HFFc6 (cell line): ENCODE measurements at regions not wholly inside any gene's neighbourhood (a gene's known extent, or its start where the extent isn't known, plus 50 kb on each side); places are given as distances from the start of the nearest gene placed in this dataset.

Source experiments
- DNase-seq: peaks from one replicate; pipeline ENCODE4 v3.0.0-alpha.2; 2018
- H3K27ac Mint-ChIP-seq: 2 replicates; pipeline ENCODE4 v1.8.0; 2020; ENCODE audit warnings: mild to moderate bottlenecking, mixed read lengths
- H3K27me3 Mint-ChIP-seq: 2 replicates; pipeline ENCODE4 v1.8.0; 2021; ENCODE audit warnings: mild to moderate bottlenecking, moderate library complexity, mixed read lengths; ENCODE audit not compliant: insufficient read depth
- H3K36me3 Mint-ChIP-seq: 2 replicates; pipeline ENCODE4 v1.8.0; 2021; ENCODE audit warnings: low read depth, mixed read lengths
- H3K4me1 Mint-ChIP-seq: 2 replicates; pipeline ENCODE4 v1.8.0; 2020; ENCODE audit warnings: low read depth, mixed read lengths
- H3K4me3 Mint-ChIP-seq: 2 replicates; pipeline ENCODE4 v1.8.0; 2020; ENCODE audit warnings: mild to moderate bottlenecking, moderate library complexity, mixed read lengths
- H3K9me3 Mint-ChIP-seq: 2 replicates; pipeline ENCODE4 v1.8.0; 2020; ENCODE audit warnings: mild to moderate bottlenecking, mixed read lengths
- CTCF ChIP-seq: fragments of 200-600 bp; sonication (generic); IDR thresholded peaks from 2 replicates; pipeline ENCODE4 v1.5.0; 2021; ENCODE audit warnings: antibody characterized with exemption, mild to moderate bottlenecking

- Mint-ChIP-seq H3K36me3 (no peaks in the 10 kb centered on the region), H3K4me1 (no peaks in the 10 kb centered on the region), H3K27ac (no peak overlapping the region), H3K27me3 (no peaks in the 10 kb centered on the region), H3K9me3 (peaks cover 26% of the 10 kb centered on the region), H3K4me3 (no peak overlapping the region)
- TF ChIP-seq CTCF = no peak
- DNase-seq = no peak
Observed at GRCh38 chr10:55287346-55287745, 486.3 kb upstream of the PCDH15 start.

- H3K27ac Mint-ChIP-seq = no peak overlapping the region
- no peaks in the 10 kb centered on the region for H3K36me3 Mint-ChIP-seq
- H3K4me3 Mint-ChIP-seq = no peak overlapping the region
- no peaks in the 10 kb centered on the region for H3K27me3 Mint-ChIP-seq
- peaks cover 20% of the 10 kb centered on the region for H3K9me3 Mint-ChIP-seq
- no peak for DNase-seq
- no peaks in the 10 kb centered on the region for H3K4me1 Mint-ChIP-seq
- TF ChIP-seq CTCF = no peak
Observed at GRCh38 chr10:55283031-55283430, 482.0 kb upstream of the PCDH15 start.

GRCh38 chr10:55280696-55281095 is 479.7 kb upstream of the PCDH15 start:
- DNase-seq = no peak
- Mint-ChIP-seq H3K4me3 (no peak overlapping the region), H3K36me3 (no peaks in the 10 kb centered on the region), H3K27ac (no peak overlapping the region), H3K9me3 (peaks cover 16% of the 10 kb centered on the region), H3K4me1 (no peaks in the 10 kb centered on the region), H3K27me3 (no peaks in the 10 kb centered on the region)
- no peak for TF ChIP-seq CTCF

GRCh38 chr10:55277549-55277948 is 476.5 kb upstream of the PCDH15 start:
- Mint-ChIP-seq H3K9me3 (peaks cover 16% of the 10 kb centered on the region), H3K36me3 (no peaks in the 10 kb centered on the region), H3K27ac (no peak overlapping the region), H3K4me1 (no peaks in the 10 kb centered on the region), H3K27me3 (no peaks in the 10 kb centered on the region), H3K4me3 (no peak overlapping the region)
- TF ChIP-seq CTCF = no peak
- no peak for DNase-seq

GRCh38 chr10:55274367-55274766 is 473.3 kb upstream of the PCDH15 start:
- H3K4me1 Mint-ChIP-seq = no peaks in the 10 kb centered on the region
- DNase-seq = no peak
- no peaks in the 10 kb centered on the region for H3K36me3 Mint-ChIP-seq
- H3K4me3 Mint-ChIP-seq = no peak overlapping the region
- no peaks in the 10 kb centered on the region for H3K27me3 Mint-ChIP-seq
- no peak overlapping the region for H3K27ac Mint-ChIP-seq
- H3K9me3 Mint-ChIP-seq = peaks cover 24% of the 10 kb centered on the region
- TF ChIP-seq CTCF = no peak

- Mint-ChIP-seq H3K27ac (no peak overlapping the region), H3K4me1 (no peaks in the 10 kb centered on the region), H3K36me3 (no peaks in the 10 kb centered on the region), H3K4me3 (no peak overlapping the region), H3K9me3 (peaks cover 24% of the 10 kb centered on the region), H3K27me3 (no peaks in the 10 kb centered on the region)
- no peak for TF ChIP-seq CTCF
- no peak for DNase-seq
Observed at GRCh38 chr10:55273946-55274345, 472.9 kb upstream of the PCDH15 start.
